AG04449 (cell line): ENCODE measurements at regions not wholly inside any gene's neighbourhood (a gene's known extent, or its start where the extent isn't known, plus 50 kb on each side); places are given as distances from the start of the nearest gene placed in this dataset.

ENCODE experiments used
- CTCF ChIA-PET: fragments of 350-600 bp; formaldehyde crosslinking; extraction: SDS; loops from one replicate; lab custom pipeline; 2021; ENCODE audit warnings: antibody characterized with exemption; lab: Yijun Ruan, JAX
- POLR2A ChIA-PET: fragments of 400-600, 350-600 bp; formaldehyde crosslinking; extraction: SDS; loops from one replicate; lab custom pipeline; 2020; ENCODE audit warnings: antibody characterized with exemption, inconsistent platforms; lab: Yijun Ruan, JAX
- DNase-seq: peaks from one replicate; pipeline ENCODE4 v3.0.0-alpha.2; 2010; ENCODE audit warnings: low read depth, low spot score
- H3K4me3 ChIP-seq: 2 replicates; pipeline ENCODE4 v1.5.1; 2011; ENCODE audit warnings: low read depth, mild to moderate bottlenecking, control low read depth, low read length
- TF ChIP-seq, protein P1 (sequence below): IDR thresholded peaks from one replicate; pipeline ENCODE4 v1.5.1; 2011; ENCODE audit warnings: mild to moderate bottlenecking, moderate library complexity, low read length, control low read depth, inconsistent platforms; ENCODE audit not compliant: insufficient read depth; ENCODE audit errors: missing control alignments

DNA sequence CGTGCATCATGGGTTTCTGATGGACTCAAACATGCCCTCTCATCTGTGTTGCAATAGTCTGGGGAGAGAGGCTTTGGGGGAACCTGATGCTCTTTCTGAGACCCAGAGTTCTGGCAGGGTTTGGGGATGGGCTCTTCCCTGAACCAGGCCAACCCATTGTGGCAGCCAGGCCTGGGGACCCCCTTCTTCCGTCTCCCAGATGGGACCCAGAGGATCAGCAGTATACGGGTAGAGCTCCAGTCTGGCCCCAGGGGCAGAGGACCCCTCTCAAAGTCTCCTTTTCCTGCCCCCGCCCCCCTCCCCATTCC lies 333.7 kb downstream of the DYSF start:
- no peak overlapping the region for H3K4me3 ChIP-seq
- CTCF ChIA-PET: interaction anchor here (0.8 to 16.5 kb wide), 3 partner anchors 8 to 353 kb away, joined by 3 to 196 read pairs (median 7); no protein-coding TSS in a partner anchor
- DNase-seq: no peak
- TF ChIP-seq, protein P1, sequence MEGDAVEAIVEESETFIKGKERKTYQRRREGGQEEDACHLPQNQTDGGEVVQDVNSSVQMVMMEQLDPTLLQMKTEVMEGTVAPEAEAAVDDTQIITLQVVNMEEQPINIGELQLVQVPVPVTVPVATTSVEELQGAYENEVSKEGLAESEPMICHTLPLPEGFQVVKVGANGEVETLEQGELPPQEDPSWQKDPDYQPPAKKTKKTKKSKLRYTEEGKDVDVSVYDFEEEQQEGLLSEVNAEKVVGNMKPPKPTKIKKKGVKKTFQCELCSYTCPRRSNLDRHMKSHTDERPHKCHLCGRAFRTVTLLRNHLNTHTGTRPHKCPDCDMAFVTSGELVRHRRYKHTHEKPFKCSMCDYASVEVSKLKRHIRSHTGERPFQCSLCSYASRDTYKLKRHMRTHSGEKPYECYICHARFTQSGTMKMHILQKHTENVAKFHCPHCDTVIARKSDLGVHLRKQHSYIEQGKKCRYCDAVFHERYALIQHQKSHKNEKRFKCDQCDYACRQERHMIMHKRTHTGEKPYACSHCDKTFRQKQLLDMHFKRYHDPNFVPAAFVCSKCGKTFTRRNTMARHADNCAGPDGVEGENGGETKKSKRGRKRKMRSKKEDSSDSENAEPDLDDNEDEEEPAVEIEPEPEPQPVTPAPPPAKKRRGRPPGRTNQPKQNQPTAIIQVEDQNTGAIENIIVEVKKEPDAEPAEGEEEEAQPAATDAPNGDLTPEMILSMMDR: no peak
- POLR2A ChIA-PET: no interaction called here

DNA sequence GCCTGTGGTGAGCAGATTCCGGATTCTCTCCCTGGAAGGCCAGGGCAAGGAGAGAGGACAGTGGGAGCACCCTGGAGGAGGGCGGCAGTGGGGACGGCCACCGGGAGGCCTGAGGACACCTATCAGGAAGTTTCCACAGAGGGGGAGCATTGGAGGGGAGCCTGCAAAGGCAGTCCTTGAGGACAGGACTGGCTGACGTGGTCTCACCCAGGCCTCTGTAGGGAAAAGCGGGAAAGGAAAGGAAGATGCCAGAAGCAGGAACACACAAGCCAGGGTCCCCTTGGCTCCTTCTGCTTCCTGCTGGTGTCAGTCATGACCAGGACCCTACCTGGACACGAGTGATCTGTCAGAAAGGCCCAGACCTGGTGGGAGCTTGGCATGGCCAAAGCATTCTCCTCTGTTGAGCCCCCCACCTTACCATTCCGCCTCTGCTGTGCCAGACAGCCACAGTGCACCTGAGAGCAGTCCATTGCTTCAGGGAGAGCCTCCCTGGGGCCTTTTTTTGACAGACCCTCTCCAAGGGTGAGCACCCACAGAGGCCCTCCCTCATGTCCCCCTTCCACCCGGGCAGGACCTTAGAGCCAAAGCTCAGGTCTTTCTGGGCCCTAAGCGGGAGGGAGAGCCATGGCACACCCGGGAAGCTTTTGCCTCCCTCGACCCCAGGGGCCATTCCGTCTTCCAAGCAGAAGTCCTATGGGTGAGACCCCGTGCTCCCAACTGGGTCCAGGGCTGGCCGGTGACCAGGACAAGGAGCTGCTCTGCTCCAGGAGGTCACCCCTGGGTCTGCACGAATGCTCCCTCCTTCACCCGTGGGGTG lies 333.1 kb downstream of the DYSF start:
- ChIA-PET CTCF (interaction anchor here (2.0 to 16.5 kb wide), 3 partner anchors 7 to 176 kb away, joined by 5 to 196 read pairs (median 7); no protein-coding TSS in a partner anchor), POLR2A (no interaction called here)
- no peak overlapping the region for H3K4me3 ChIP-seq
- no peak for DNase-seq
- TF ChIP-seq, protein P1: no peak

- DNase-seq: no peak
- CTCF ChIA-PET: interaction anchor here (1.1 to 16.5 kb wide), 3 partner anchors 14 to 178 kb away, joined by 3 to 196 read pairs (median 5); no protein-coding TSS in a partner anchor
- no peak overlapping the region for H3K4me3 ChIP-seq
- TF ChIP-seq, protein P1: no peak
- POLR2A ChIA-PET: interaction anchor here (1.0 kb wide), 1 partner anchor 26 kb away, joined by 4 read pairs; no protein-coding TSS in a partner anchor
Observed at GRCh38 chr2:71785516-71785981, 332.2 kb downstream of the DYSF start.

GRCh38 chr2:71784734-71785511 lies 331.6 kb downstream of the DYSF start:
- TF ChIP-seq, protein P1: no peak
- ChIA-PET CTCF (interaction anchor here (1.1 to 16.5 kb wide), 3 partner anchors 14 to 178 kb away, joined by 3 to 196 read pairs (median 5); no protein-coding TSS in a partner anchor), POLR2A (interaction anchor here (1.0 kb wide), 1 partner anchor 25 kb away, joined by 4 read pairs; no protein-coding TSS in a partner anchor)
- no peak for DNase-seq
- H3K4me3 ChIP-seq: no peak overlapping the region

GRCh38 chr2:71783815-71784214 lies 330.5 kb downstream of the DYSF start:
- POLR2A ChIA-PET: interaction anchor here (0.6 kb wide), 2 partner anchors 202 to 298 kb away, joined by 3 read pairs; no protein-coding TSS in a partner anchor
- no peak overlapping the region for H3K4me3 ChIP-seq
- TF ChIP-seq, protein P1: no peak
- CTCF ChIA-PET: interaction anchor here (0.8 to 16.5 kb wide), 3 partner anchors 15 to 367 kb away, joined by 3 to 196 read pairs (median 5); no protein-coding TSS in a partner anchor
- no peak for DNase-seq
